Subcutaneous abdominal adipose tissue (tissue), 5 donors: ENCODE measurements at regions not wholly inside any gene's neighbourhood (a gene's known extent, or its start where the extent isn't known, plus 50 kb on each side); places are given as distances from the start of the nearest gene placed in this dataset.

Experiments
- H3K27ac ChIP-seq: one replicate; pipeline ENCODE4 v1.7.0; 2013; ENCODE audit warnings: low read depth, mild to moderate bottlenecking, inconsistent platforms, low read length, moderate library complexity
- H3K27me3 ChIP-seq, 5 donors: one replicate each; pipeline ENCODE4 v1.7.0; 2013; ENCODE audit warnings: low read length in 5 of 5, inconsistent platforms in 1 of 5; ENCODE audit not compliant: control insufficient read depth in 5 of 5, insufficient read depth in 4 of 5
- H3K36me3 ChIP-seq, 5 donors: one replicate each; pipeline ENCODE4 v1.7.0; 2013; ENCODE audit warnings: low read length in 5 of 5; ENCODE audit not compliant: control insufficient read depth in 5 of 5, insufficient read depth in 5 of 5
- H3K4me1 ChIP-seq, 5 donors: one replicate each; pipeline ENCODE4 v1.7.0; 2013; ENCODE audit warnings: low read length in 5 of 5, mild to moderate bottlenecking in 3 of 5, moderate library complexity in 1 of 5; ENCODE audit not compliant: control insufficient read depth in 5 of 5, insufficient read depth in 5 of 5
- H3K4me3 ChIP-seq, 5 donors: one replicate each; pipeline ENCODE4 v1.7.0; 2013; ENCODE audit warnings: low read length in 5 of 5, low read depth in 1 of 5
- H3K9ac ChIP-seq, 5 donors: one replicate each; pipeline ENCODE4 v1.7.0; 2013; ENCODE audit warnings: low read length in 5 of 5, mild to moderate bottlenecking in 4 of 5, moderate library complexity in 3 of 5
- H3K9me3 ChIP-seq, 5 donors: one replicate each; pipeline ENCODE4 v1.7.0; 2013; ENCODE audit warnings: low read length in 5 of 5; ENCODE audit not compliant: control insufficient read depth in 5 of 5
- donor health status: healthy.
- donor health status: healthy.
- donor health status: healthy.
- donor health status: healthy.
- donor health status: healthy.

GRCh38 chr4:127239902-127240763, 392.6 kb upstream of the INTU start:
- Histone ChIP-seq H3K36me3 (no peaks in the 10 kb centered on the region), H3K27me3 (no peaks in the 10 kb centered on the region), H3K4me1 (no peaks in the 10 kb centered on the region), H3K27ac (no peak overlapping the region), H3K4me3 (no peak overlapping the region), H3K9ac (no peak overlapping the region), H3K9me3 (no peaks in the 10 kb centered on the region)

GRCh38 chr4:127240764-127241105, 392.0 kb upstream of the INTU start:
- Histone ChIP-seq H3K27me3 (no peaks in the 10 kb centered on the region), H3K4me1 (peaks cover 0 to 2% (median 0%) of the 10 kb centered on the region in 5 donors), H3K27ac (no peak overlapping the region), H3K36me3 (no peaks in the 10 kb centered on the region), H3K4me3 (no peak overlapping the region), H3K9ac (no peak overlapping the region), H3K9me3 (no peaks in the 10 kb centered on the region)

GRCh38 chr4:127244515-127244914, 388.2 kb upstream of the INTU start:
- Histone ChIP-seq H3K4me3 (no peak overlapping the region), H3K36me3 (no peaks in the 10 kb centered on the region), H3K27ac (no peak overlapping the region), H3K4me1 (peaks cover 0 to 4% (median 0%) of the 10 kb centered on the region in 5 donors), H3K9me3 (no peaks in the 10 kb centered on the region), H3K27me3 (no peaks in the 10 kb centered on the region), H3K9ac (no peak overlapping the region)

GRCh38 chr4:127246963-127247952, 385.5 kb upstream of the INTU start:
- Histone ChIP-seq H3K9me3 (no peaks in the 10 kb centered on the region), H3K36me3 (no peaks in the 10 kb centered on the region), H3K9ac (no peak overlapping the region), H3K27ac (no peak overlapping the region), H3K4me3 (no peak overlapping the region), H3K27me3 (no peaks in the 10 kb centered on the region), H3K4me1 (peaks cover 0 to 4% (median 0%) of the 10 kb centered on the region in 5 donors)

- Histone ChIP-seq H3K27me3 (no peaks in the 10 kb centered on the region), H3K36me3 (no peaks in the 10 kb centered on the region), H3K9me3 (no peaks in the 10 kb centered on the region), H3K4me3 (no peak overlapping the region), H3K27ac (no peak overlapping the region), H3K4me1 (peaks cover 0 to 4% (median 0%) of the 10 kb centered on the region in 5 donors), H3K9ac (no peak overlapping the region)
Observed at GRCh38 chr4:127249066-127249766, 383.5 kb upstream of the INTU start.

- H3K9me3 ChIP-seq, result no peaks in the 10 kb centered on the region
- no peaks in the 10 kb centered on the region for H3K36me3 ChIP-seq
- H3K4me1 ChIP-seq, result peaks cover 0 to 4% (median 0%) of the 10 kb centered on the region in 5 donors
- no peak overlapping the region for H3K4me3 ChIP-seq
- no peak overlapping the region for H3K9ac ChIP-seq
- no peaks in the 10 kb centered on the region for H3K27me3 ChIP-seq
- H3K27ac ChIP-seq, result no peak overlapping the region
Observed at GRCh38 chr4:127249767-127250108, 383.0 kb upstream of the INTU start.

- no peaks in the 10 kb centered on the region for H3K27me3 ChIP-seq
- no peaks in the 10 kb centered on the region for H3K36me3 ChIP-seq
- peaks cover 0 to 4% (median 0%) of the 10 kb centered on the region in 5 donors for H3K4me1 ChIP-seq
- H3K9me3 ChIP-seq, result no peaks in the 10 kb centered on the region
- no peak overlapping the region for H3K4me3 ChIP-seq
- H3K27ac ChIP-seq, result no peak overlapping the region
- no peak overlapping the region for H3K9ac ChIP-seq
Observed at GRCh38 chr4:127250577-127250976, 382.2 kb upstream of the INTU start.

GRCh38 chr4:127251423-127251822, 381.3 kb upstream of the INTU start:
- Histone ChIP-seq H3K4me1 (no peaks in the 10 kb centered on the region), H3K9ac (no peak overlapping the region), H3K36me3 (no peaks in the 10 kb centered on the region), H3K9me3 (no peaks in the 10 kb centered on the region), H3K4me3 (no peak overlapping the region), H3K27me3 (no peaks in the 10 kb centered on the region), H3K27ac (no peak overlapping the region)

GRCh38 chr4:127256500-127256899, 376.3 kb upstream of the INTU start:
- H3K27me3 ChIP-seq, result no peaks in the 10 kb centered on the region
- H3K36me3 ChIP-seq, result no peaks in the 10 kb centered on the region
- H3K4me1 ChIP-seq, result no peaks in the 10 kb centered on the region
- H3K9ac ChIP-seq, result no peak overlapping the region
- H3K27ac ChIP-seq, result no peak overlapping the region
- no peak overlapping the region for H3K4me3 ChIP-seq
- H3K9me3 ChIP-seq, result no peaks in the 10 kb centered on the region
